K562 (cell line): ENCODE measurements at regions not wholly inside any gene's neighbourhood (a gene's known extent, or its start where the extent isn't known, plus 50 kb on each side); places are given as distances from the start of the nearest gene placed in this dataset.

Experiments
- BCL6 ChIP-seq: fragments of 250-450 bp; sonication (Bioruptor Pico); IDR thresholded peaks from 2 replicates; pipeline ENCODE4 v1.4.0; 2020
- EZH2 ChIP-seq: IDR thresholded peaks from 2 replicates; pipeline ENCODE4 v1.6.1; 2012; ENCODE audit warnings: low read depth, mild to moderate bottlenecking, inconsistent platforms, low read length, borderline replicate concordance
- SMARCA4 ChIP-seq: fragments of 450-650 bp; IDR thresholded peaks from 2 replicates; pipeline ENCODE4 v1.6.1; 2016
- TCFL5 ChIP-seq: fragments of 250-450 bp; sonication (Bioruptor Pico); conservative IDR thresholded peaks from 2 replicates; pipeline ENCODE4 v1.6.1; 2021; ENCODE audit warnings: mild to moderate bottlenecking, moderate library complexity, matching md5 sums
- YY1 ChIP-seq, 3 experiments: IDR thresholded peaks; 2 replicates each; pipeline ENCODE4 v1.6.1; 2011; ENCODE audit warnings: low read length in 2 of 3, mild to moderate bottlenecking in 2 of 3, moderate library complexity in 2 of 3, borderline replicate concordance in 1 of 3, control low read depth in 1 of 3, low read depth in 1 of 3; ENCODE audit not compliant: insufficient read depth in 3 of 3, insufficient replicate concordance in 2 of 3, control insufficient read depth in 1 of 3, insufficient read length in 1 of 3; ENCODE audit errors: extremely low read depth in 1 of 3
- TF ChIP-seq, protein P1 (sequence below): fragments of 250-450 bp; sonication (Bioruptor Pico); IDR thresholded peaks from 2 replicates; pipeline ENCODE4 v1.8.0; 2022; ENCODE audit warnings: moderate library complexity, mild to moderate bottlenecking, inconsistent platforms
- TF ChIP-seq, protein P2 (sequence below): sonication (generic); formaldehyde crosslinking; IDR thresholded peaks from 2 replicates; pipeline ENCODE4 v1.8.0; 2022; ENCODE audit warnings: missing genetic modification reagents, mild to moderate bottlenecking, borderline replicate concordance
- TF ChIP-seq, protein P3 (sequence below): fragments of 250-450 bp; sonication (Bioruptor Pico); IDR thresholded peaks from 2 replicates; pipeline ENCODE4 v1.8.0; 2022; ENCODE audit warnings: inconsistent platforms, mild to moderate bottlenecking, moderate library complexity, borderline replicate concordance

DNA sequence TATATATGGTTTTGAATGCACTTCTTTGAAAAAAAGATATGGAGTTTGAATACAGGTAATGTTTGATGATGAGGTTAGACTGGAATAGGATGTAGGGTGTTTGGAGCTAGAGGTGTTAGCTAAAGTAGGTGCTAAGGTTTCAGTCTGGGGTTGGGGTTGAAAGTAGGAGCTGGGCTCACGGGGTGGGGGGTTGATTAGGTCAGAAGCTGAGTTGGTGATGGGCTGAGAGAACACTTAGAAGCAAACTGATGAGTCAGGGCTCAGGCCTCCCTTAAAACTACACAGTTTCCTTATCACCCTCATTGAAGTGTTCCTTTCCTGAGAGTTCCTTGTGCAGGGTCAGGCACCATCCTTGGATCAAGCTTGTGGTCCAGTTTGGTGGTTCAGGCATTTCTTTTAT, 308.8 kb upstream of the ADAMTS16 start:
- no peak for TF ChIP-seq BCL6 (CRISPR knock-in tag)
- TF ChIP-seq TCFL5 (CRISPR knock-in tag): no peak
- TF ChIP-seq, protein P1, sequence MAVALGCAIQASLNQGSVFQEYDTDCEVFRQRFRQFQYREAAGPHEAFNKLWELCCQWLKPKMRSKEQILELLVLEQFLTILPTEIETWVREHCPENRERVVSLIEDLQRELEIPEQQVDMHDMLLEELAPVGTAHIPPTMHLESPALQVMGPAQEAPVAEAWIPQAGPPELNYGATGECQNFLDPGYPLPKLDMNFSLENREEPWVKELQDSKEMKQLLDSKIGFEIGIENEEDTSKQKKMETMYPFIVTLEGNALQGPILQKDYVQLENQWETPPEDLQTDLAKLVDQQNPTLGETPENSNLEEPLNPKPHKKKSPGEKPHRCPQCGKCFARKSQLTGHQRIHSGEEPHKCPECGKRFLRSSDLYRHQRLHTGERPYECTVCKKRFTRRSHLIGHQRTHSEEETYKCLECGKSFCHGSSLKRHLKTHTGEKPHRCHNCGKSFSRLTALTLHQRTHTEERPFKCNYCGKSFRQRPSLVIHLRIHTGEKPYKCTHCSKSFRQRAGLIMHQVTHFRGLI (CRISPR knock-in tag): no peak
- TF ChIP-seq, protein P2, sequence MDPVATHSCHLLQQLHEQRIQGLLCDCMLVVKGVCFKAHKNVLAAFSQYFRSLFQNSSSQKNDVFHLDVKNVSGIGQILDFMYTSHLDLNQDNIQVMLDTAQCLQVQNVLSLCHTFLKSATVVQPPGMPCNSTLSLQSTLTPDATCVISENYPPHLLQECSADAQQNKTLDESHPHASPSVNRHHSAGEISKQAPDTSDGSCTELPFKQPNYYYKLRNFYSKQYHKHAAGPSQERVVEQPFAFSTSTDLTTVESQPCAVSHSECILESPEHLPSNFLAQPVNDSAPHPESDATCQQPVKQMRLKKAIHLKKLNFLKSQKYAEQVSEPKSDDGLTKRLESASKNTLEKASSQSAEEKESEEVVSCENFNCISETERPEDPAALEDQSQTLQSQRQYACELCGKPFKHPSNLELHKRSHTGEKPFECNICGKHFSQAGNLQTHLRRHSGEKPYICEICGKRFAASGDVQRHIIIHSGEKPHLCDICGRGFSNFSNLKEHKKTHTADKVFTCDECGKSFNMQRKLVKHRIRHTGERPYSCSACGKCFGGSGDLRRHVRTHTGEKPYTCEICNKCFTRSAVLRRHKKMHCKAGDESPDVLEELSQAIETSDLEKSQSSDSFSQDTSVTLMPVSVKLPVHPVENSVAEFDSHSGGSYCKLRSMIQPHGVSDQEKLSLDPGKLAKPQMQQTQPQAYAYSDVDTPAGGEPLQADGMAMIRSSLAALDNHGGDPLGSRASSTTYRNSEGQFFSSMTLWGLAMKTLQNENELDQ: no peak
- TF ChIP-seq EZH2: no peak
- TF ChIP-seq YY1 (IDR thresholded peaks at IDR 0.05; ENCODE audit: borderline replicate concordance in 1 of 3, control insufficient read depth in 1 of 3, extremely low read depth in 1 of 3, insufficient read depth in 3 of 3, insufficient read length in 1 of 3, insufficient replicate concordance in 2 of 3, low read depth in 1 of 3, low read length in 2 of 3): no peak
- no peak for TF ChIP-seq SMARCA4
- TF ChIP-seq, protein P3, sequence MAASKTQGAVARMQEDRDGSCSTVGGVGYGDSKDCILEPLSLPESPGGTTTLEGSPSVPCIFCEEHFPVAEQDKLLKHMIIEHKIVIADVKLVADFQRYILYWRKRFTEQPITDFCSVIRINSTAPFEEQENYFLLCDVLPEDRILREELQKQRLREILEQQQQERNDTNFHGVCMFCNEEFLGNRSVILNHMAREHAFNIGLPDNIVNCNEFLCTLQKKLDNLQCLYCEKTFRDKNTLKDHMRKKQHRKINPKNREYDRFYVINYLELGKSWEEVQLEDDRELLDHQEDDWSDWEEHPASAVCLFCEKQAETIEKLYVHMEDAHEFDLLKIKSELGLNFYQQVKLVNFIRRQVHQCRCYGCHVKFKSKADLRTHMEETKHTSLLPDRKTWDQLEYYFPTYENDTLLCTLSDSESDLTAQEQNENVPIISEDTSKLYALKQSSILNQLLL: no peak
